ENCODE measurements at regions not wholly inside any gene's neighbourhood (a gene's known extent, or its start where the extent isn't known, plus 50 kb on each side); places are given as distances from the start of the nearest gene placed in this dataset.

DNA sequence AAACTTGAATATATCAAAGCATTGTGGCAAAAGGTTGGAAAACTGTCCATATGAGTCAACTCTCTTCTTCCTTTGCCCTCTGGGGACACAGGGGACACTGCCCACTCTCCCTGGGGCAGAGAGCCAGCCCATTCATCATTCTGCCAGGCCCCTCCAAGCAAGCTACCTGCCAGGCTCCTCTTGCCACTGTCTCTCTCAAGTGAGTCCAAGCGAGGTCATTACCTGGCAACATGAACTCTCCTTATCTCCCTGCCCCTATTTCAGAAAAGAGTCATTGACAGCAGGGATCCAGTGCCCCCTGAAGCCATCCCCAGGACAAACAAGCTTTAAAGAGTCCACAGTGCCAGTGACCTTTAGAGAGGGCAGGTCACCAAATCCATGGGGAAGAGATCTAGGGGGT, 312.7 kb upstream of the PPARGC1A start:
- TF ChIP-seq, protein P1, sequence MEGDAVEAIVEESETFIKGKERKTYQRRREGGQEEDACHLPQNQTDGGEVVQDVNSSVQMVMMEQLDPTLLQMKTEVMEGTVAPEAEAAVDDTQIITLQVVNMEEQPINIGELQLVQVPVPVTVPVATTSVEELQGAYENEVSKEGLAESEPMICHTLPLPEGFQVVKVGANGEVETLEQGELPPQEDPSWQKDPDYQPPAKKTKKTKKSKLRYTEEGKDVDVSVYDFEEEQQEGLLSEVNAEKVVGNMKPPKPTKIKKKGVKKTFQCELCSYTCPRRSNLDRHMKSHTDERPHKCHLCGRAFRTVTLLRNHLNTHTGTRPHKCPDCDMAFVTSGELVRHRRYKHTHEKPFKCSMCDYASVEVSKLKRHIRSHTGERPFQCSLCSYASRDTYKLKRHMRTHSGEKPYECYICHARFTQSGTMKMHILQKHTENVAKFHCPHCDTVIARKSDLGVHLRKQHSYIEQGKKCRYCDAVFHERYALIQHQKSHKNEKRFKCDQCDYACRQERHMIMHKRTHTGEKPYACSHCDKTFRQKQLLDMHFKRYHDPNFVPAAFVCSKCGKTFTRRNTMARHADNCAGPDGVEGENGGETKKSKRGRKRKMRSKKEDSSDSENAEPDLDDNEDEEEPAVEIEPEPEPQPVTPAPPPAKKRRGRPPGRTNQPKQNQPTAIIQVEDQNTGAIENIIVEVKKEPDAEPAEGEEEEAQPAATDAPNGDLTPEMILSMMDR (IDR thresholded peaks at IDR 0.05; ENCODE audit: low read depth, low read length) = no peak
- DNase-seq (ENCODE audit: low read depth in 2 of 2) = no peak
- no peak overlapping the region for H3K4me3 ChIP-seq (replicated peaks in 1 of 2; ENCODE audit: low read depth in 2 of 2, low read length in 2 of 2)

DNA sequence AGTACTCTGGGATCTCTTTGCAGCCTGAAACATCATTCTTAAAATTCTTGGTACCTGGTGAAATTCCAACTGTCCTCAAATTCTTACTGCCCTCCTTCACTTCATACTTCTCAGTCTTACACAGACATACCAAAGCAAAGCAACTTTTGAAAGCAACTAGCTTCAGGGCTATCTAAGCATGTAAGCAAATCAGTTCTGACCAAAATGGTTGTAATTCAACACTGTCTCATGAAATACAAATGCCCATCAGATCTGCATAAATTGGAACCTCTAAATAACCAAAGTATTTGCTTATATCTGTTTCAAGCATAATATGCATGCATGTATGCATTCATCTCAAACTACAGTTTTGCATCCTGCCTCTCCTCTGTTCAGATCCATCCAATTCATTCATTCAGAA, 308.1 kb upstream of the PPARGC1A start:
- TF ChIP-seq, protein P1 (IDR thresholded peaks at IDR 0.05; ENCODE audit: low read depth, low read length) = no peak
- H3K4me3 ChIP-seq (replicated peaks in 1 of 2; ENCODE audit: low read depth in 2 of 2, low read length in 2 of 2) = no peak overlapping the region
- DNase-seq (ENCODE audit: low read depth in 2 of 2) = no peak

DNA sequence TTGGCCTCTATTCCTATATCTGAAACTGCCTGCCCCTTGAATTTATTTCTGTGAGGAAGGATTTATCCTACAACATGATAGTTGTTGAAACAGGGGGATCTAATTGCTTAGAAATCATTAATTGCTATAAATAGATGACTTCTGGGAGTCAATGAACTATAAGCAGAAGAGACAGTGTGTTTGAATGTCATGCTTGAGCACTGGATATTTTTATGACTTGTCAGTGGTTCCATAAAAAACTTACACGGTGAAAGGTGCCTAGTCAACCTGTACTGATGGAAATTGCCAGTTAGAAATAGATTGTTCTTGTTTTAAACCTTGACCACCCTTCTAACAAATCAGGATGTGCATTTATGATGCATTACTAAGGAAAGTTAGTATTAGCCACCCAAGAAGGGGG, 306.9 kb upstream of the PPARGC1A start:
- TF ChIP-seq, protein P1 (IDR thresholded peaks at IDR 0.05; ENCODE audit: low read depth, low read length) = no peak
- no peak for DNase-seq (ENCODE audit: low read depth in 2 of 2)
- no peak overlapping the region for H3K4me3 ChIP-seq (replicated peaks in 1 of 2; ENCODE audit: low read depth in 2 of 2, low read length in 2 of 2)

DNA sequence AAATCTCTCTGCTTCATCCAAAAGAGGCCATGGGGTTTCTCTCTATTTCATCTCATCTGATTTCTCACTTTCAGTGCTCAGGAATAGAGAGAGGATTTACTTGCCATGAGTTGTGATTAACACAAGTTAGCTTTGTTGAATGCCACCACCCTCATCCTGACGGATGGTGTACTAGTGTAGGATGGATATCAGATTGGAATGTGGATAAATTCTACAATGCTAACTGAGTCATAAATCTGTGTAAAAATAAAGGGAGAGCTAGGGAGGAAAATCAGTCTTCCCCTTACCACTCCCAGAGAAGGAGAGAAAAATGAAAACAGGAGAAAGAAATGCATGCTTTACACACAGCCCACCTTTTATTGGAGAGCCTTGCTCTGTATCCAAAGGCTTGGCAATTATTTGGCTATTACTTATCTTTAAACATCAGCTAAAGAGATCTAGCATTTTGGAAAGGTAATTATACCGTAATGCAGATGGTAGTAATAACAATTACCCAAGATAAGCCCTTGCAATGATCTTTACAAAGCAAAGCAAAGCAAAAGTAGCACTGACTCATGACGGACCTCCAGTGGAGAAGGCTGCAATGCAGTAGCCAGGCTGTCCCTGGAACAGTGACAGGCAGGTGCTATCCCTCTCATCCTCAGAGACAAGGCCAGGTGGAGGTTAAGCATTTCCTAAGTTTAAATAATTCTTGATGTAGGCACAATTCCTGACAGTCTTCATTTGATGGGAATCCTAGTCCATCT, 306.3 kb upstream of the PPARGC1A start:
- TF ChIP-seq, protein P1 (IDR thresholded peaks at IDR 0.05; ENCODE audit: low read depth, low read length) = peak; percentile 27
- DNase-seq (ENCODE audit: low read depth in 2 of 2) = no peak
- no peak overlapping the region for H3K4me3 ChIP-seq (replicated peaks in 1 of 2; ENCODE audit: low read depth in 2 of 2, low read length in 2 of 2)

DNA sequence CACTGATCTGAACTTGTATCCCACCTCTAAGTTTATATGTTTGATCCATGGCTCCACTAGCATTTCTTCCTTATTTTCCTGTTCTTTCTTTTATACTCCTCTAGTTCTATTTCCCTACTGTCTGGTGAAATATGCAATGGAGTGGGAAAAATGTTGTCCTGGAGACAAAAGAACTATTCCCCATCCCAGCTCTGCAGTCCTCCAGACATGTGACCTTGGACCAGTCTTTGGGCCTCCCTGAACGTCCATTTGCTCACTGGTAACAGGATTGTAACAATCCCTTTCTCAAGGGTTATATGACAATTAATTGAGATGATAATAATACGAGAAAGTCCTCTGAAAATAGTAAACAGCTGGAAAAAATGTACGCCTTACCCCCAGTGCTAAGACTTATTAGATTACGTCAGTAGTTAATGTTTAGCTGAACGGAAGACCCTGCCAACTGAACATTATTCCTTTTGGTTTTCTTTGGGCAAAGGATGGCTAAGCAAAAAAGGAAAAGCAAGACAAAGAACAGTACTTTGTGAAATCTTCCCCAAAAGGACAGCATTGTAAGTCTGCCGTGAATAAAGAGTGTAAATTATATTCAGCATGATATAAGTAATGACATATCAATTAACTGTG, 302.3 kb upstream of the PPARGC1A start:
- TF ChIP-seq, protein P1 (IDR thresholded peaks at IDR 0.05; ENCODE audit: low read depth, low read length) = no peak
- no peak overlapping the region for H3K4me3 ChIP-seq (replicated peaks in 1 of 2; ENCODE audit: low read depth in 2 of 2, low read length in 2 of 2)
- no peak for DNase-seq (ENCODE audit: low read depth in 2 of 2)

DNA sequence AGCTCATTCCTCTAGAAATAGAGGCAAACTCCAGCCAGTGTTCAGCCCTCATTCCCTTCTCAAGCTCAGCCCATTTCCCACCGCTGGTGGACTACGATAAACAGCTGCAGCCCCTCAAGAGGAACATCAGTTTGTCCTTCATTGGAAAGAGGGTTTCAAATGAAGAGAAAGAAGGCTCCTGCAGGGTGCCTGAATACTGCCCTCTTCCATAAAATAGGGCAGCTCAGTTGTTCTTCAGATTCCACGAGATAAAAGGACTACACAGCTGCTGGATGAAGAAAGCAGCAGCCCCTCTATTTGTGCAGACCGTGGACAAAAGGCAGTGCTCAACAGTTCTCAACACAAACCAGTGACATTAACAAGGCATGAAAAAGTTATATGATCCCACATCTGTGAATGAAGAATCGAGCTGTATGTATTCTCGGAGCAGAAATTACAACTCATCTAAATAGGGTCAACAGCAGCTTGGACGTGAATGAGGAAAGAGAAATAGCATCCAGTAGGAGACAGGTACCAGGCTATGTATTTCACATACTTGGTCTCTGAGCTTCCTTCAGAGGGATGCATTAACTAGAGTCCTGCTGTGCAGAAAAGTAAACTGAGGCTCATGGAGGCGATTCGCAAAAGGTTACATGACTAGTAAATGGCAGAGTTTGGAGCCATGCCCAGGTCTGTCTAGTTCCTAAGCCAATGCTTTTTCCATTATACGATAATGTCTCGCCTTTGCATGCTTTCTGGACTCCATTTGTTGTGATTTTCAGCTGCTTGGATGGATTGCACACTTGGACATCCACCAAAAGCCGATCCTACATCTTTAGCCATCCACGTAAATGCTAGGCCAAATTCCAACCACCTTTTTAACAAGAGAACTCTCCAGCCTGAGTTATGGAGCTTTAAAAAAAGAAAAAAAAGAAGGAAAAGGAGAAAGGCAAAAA, 301.2 kb upstream of the PPARGC1A start:
- TF ChIP-seq, protein P1 (IDR thresholded peaks at IDR 0.05; ENCODE audit: low read depth, low read length) = no peak
- H3K4me3 ChIP-seq (replicated peaks in 1 of 2; ENCODE audit: low read depth in 2 of 2, low read length in 2 of 2) = no peak overlapping the region
- no peak for DNase-seq (ENCODE audit: low read depth in 2 of 2)

Measured in cardiac fibroblast (primary cell).